IMR-90 (cell line): ENCODE measurements at regions not wholly inside any gene's neighbourhood (a gene's known extent, or its start where the extent isn't known, plus 50 kb on each side); places are given as distances from the start of the nearest gene placed in this dataset.
"Not testable (repeated sequence)": the region's sequence is repeated elsewhere in the genome, so short reads cannot be mapped to it uniquely, and the experiment has no call there.

Experiments
- ATAC-seq: fragments of 200-7000 bp; cut with Tn5 transposase; 2 replicates; pipeline ENCODE4 v1.9.1; 2020; ENCODE audit warnings: low read depth, mild to moderate bottlenecking, moderate library complexity
- BruUV-seq: library from RNA; stranded (reverse); fragments of 400-500 nt; replicated peaks from 2 replicates; lab custom pipeline; 2021; lab: Mats Ljungman, UMichigan
- CTCF ChIA-PET: fragments of 300-600 bp; formaldehyde crosslinking; extraction: SDS; loops from one replicate; lab custom pipeline; 2021; ENCODE audit warnings: antibody characterized with exemption; lab: Yijun Ruan, JAX
- POLR2A ChIA-PET: fragments of 300-600 bp; sonication (Branson Sonifier 250); formaldehyde crosslinking; loops from one replicate; lab custom pipeline; 2022; ENCODE audit warnings: antibody characterized with exemption; ENCODE audit not compliant: unreplicated experiment; lab: Charles Lee
- DNase-seq: peaks from one replicate; pipeline ENCODE4 v3.0.0; 2013
- H2AFZ ChIP-seq: replicated peaks from 2 replicates; pipeline ENCODE3; 2013; ENCODE audit warnings: low read length, mild to moderate bottlenecking; ENCODE audit not compliant: poor library complexity
- H2AK5ac ChIP-seq: 2 replicates; pipeline ENCODE4 v1.6.1; 2013; ENCODE audit warnings: low read depth, low read length, inconsistent platforms
- H2AK9ac ChIP-seq: replicated peaks from 2 replicates; pipeline ENCODE3; 2013; ENCODE audit warnings: mild to moderate bottlenecking, low read depth, low read length, moderate library complexity; ENCODE audit not compliant: poor library complexity
- H2BK120ac ChIP-seq: 2 replicates; pipeline ENCODE4 v1.6.1; 2013; ENCODE audit warnings: low read depth, low read length, inconsistent platforms
- H2BK15ac ChIP-seq: 3 replicates; pipeline ENCODE4 v1.6.1; 2013; ENCODE audit warnings: low read depth, low read length, inconsistent platforms
- H2BK20ac ChIP-seq: 2 replicates; pipeline ENCODE4 v1.6.1; 2013; ENCODE audit warnings: low read depth, mild to moderate bottlenecking, inconsistent platforms, low read length, moderate library complexity
- H2BK5ac ChIP-seq: 2 replicates; pipeline ENCODE4 v1.6.1; 2013; ENCODE audit warnings: mild to moderate bottlenecking, low read depth, low read length, inconsistent platforms; ENCODE audit not compliant: poor library complexity, severe bottlenecking
- H3K14ac ChIP-seq: replicated peaks from 2 replicates; pipeline ENCODE4 v1.6.1; 2013; ENCODE audit warnings: low read depth, low read length, inconsistent platforms
- H3K18ac ChIP-seq: 2 replicates; pipeline ENCODE4 v1.6.1; 2013; ENCODE audit warnings: low read depth, low read length, control low read depth
- H3K23ac ChIP-seq: 2 replicates; pipeline ENCODE4 v1.6.1; 2013; ENCODE audit warnings: low read depth, low read length, inconsistent platforms
- H3K27ac ChIP-seq: 2 replicates; pipeline ENCODE4 v1.5.1; 2013; ENCODE audit warnings: mild to moderate bottlenecking, control low read depth, low read length; ENCODE audit not compliant: insufficient read depth
- H3K27me3 ChIP-seq: 2 replicates; pipeline ENCODE4 v1.6.1; 2013; ENCODE audit warnings: low read length; ENCODE audit not compliant: control insufficient read depth, insufficient read depth
- H3K36me3 ChIP-seq: 2 replicates; pipeline ENCODE4 v1.6.1; 2013; ENCODE audit warnings: low read length, mixed read lengths; ENCODE audit not compliant: control insufficient read depth, insufficient read depth
- H3K4ac ChIP-seq: 2 replicates; pipeline ENCODE4 v1.6.1; 2013; ENCODE audit warnings: low read depth, low read length, inconsistent platforms
- H3K4me1 ChIP-seq: 2 replicates; pipeline ENCODE4 v1.6.1; 2013; ENCODE audit warnings: low read length, mixed read lengths; ENCODE audit not compliant: control insufficient read depth, insufficient read depth
- H3K4me2 ChIP-seq: 2 replicates; pipeline ENCODE4 v1.6.1; 2013; ENCODE audit warnings: low read depth, mild to moderate bottlenecking, control low read depth, low read length, moderate library complexity
- H3K4me3 ChIP-seq: 2 replicates; pipeline ENCODE4 v1.5.1; 2013; ENCODE audit warnings: low read depth, mild to moderate bottlenecking, control low read depth, low read length, moderate library complexity; ENCODE audit not compliant: insufficient read depth
- H3K56ac ChIP-seq: 2 replicates; pipeline ENCODE4 v1.6.1; 2013; ENCODE audit warnings: low read length, inconsistent platforms; ENCODE audit not compliant: insufficient read depth; ENCODE audit errors: extremely low read depth
- H3K79me1 ChIP-seq, 2 experiments: 2 replicates each; pipeline ENCODE4 v1.6.1; 2013; ENCODE audit warnings: low read length in 2 of 2, inconsistent platforms in 1 of 2, low read depth in 1 of 2
- H3K9ac ChIP-seq: 2 replicates; pipeline ENCODE4 v1.6.1; 2013; ENCODE audit warnings: low read depth, low read length, control low read depth
- H3K9me1 ChIP-seq: 2 replicates; pipeline ENCODE4 v1.6.1; 2013; ENCODE audit warnings: low read length, inconsistent platforms; ENCODE audit not compliant: insufficient read depth
- H3K9me3 ChIP-seq: 2 replicates; pipeline ENCODE4 v1.6.1; 2013; ENCODE audit warnings: low read length; ENCODE audit not compliant: control insufficient read depth, insufficient read depth
- H4K20me1 ChIP-seq: 2 replicates; pipeline ENCODE4 v1.6.1; 2013; ENCODE audit warnings: low read length, inconsistent platforms; ENCODE audit not compliant: insufficient read depth
- H4K5ac ChIP-seq: 2 replicates; pipeline ENCODE4 v1.6.1; 2013; ENCODE audit warnings: mild to moderate bottlenecking, low read depth, low read length, control low read depth
- H4K8ac ChIP-seq, 2 experiments: 2 replicates each; pipeline ENCODE4 v1.6.1; 2013; ENCODE audit warnings: low read depth in 2 of 2, low read length in 2 of 2, control low read depth in 1 of 2, inconsistent platforms in 1 of 2
- H4K91ac ChIP-seq: 2 replicates; pipeline ENCODE4 v1.6.1; 2013; ENCODE audit warnings: low read depth, low read length, inconsistent platforms; ENCODE audit not compliant: insufficient read depth
- WGBS, 2 experiments: methylation state at CpG; one replicate each; pipeline versions ENCODE4 v1.1.5 to v1.1.7; 2013; ENCODE audit warnings: missing lambda C conversion rate in 2 of 2; ENCODE audit not compliant: insufficient read length in 1 of 2; ENCODE audit errors: extremely low coverage in 2 of 2; 5-methylcytosine and 5-hydroxymethylcytosine counted together
- dilution Hi-C: fragments of 300-500 bp; cut with HindIII; formaldehyde crosslinking; loops from one replicate; pipeline ENCODE4 v1.14.3; 2018; ENCODE audit warnings: low sequenced_read_pairs; ENCODE audit not compliant: unreplicated experiment
- in situ Hi-C: fragments of 300-500 bp; cut with MboI; formaldehyde crosslinking; loops from 3 replicates; pipeline ENCODE4 v1.14.3; 2019; ENCODE audit warnings: low sequenced_read_pairs, inconsistent platforms, mixed read lengths
- intact Hi-C: fragments of 100-400 bp; cut with micrococcal nuclease; formaldehyde crosslinking; loops from 2 replicates; pipeline ENCODE4 v1.10.0; 2022

DNA sequence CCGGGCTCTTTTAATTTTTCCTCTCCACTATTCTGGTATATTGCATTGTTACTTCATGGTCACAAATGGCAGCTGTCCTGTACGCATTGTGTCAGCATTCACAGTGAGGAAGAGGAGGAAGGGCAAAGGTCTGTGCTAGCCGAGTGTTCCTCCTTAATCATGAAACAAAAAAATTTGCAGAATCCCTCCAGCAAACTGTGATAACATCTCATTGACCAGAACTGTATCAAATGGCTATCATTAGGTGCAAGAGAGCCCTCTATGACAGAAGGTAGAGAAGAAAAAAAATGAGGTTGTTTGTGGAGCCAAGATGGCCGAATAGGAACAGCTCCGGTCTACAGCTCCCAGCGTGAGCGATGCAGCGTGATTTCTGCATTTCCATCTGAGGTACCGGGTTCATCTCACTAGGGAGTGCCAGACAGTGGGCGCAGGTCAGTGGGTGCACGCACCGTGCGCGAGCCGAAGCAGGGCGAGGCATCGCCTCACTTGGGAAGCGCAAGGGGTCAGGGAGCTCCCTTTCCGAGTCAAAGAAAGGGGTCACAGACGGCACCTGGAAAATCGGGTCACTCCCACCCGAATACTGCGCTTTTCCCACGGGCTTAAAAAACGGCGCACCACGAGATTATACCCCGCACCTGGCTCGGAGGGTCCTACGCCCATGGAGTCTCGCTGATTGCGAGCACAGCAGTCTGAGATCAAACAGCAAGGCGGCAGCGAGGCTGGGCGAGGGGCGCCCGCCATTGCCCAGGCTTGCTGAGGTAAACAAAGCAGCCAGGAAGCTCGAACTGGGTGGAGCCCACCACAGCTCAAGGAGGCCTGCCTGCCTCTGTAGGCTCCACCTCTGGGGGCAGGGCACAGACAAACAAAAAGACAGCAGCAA, 180.6 kb upstream of the CHAC2 start:
- H3K27me3 ChIP-seq, POLR2A ChIA-PET: not testable (repeated sequence)

More for the DNA sequence above, 180.6 kb upstream of the CHAC2 start:
- H2BK120ac ChIP-seq, H3K36me3 ChIP-seq, H4K91ac ChIP-seq, H2AFZ ChIP-seq, H4K8ac ChIP-seq, H3K27ac ChIP-seq, H3K9me1 ChIP-seq, H3K14ac ChIP-seq, H2BK20ac ChIP-seq, DNase-seq, H4K20me1 ChIP-seq, CTCF ChIA-PET, H3K56ac ChIP-seq, H3K9ac ChIP-seq, BruUV-seq, H3K4ac ChIP-seq, dilution Hi-C loops, H3K9me3 ChIP-seq, H4K5ac ChIP-seq, intact Hi-C loops, H2AK5ac ChIP-seq, H3K4me3 ChIP-seq, in situ Hi-C loops, H2BK15ac ChIP-seq, H3K4me2 ChIP-seq, H3K18ac ChIP-seq, H2BK5ac ChIP-seq, H3K4me1 ChIP-seq, H3K79me1 ChIP-seq, ATAC-seq, H2AK9ac ChIP-seq, H3K23ac ChIP-seq: not testable (repeated sequence)
- WGBS, 2 experiments: 96% methylated on average over 5 of the region's 38 CpGs; no CpG with 5 or more reads in 1 of the 2 experiments
